ENCODE measurements at regions not wholly inside any gene's neighbourhood (a gene's known extent, or its start where the extent isn't known, plus 50 kb on each side); places are given as distances from the start of the nearest gene placed in this dataset.

DNA sequence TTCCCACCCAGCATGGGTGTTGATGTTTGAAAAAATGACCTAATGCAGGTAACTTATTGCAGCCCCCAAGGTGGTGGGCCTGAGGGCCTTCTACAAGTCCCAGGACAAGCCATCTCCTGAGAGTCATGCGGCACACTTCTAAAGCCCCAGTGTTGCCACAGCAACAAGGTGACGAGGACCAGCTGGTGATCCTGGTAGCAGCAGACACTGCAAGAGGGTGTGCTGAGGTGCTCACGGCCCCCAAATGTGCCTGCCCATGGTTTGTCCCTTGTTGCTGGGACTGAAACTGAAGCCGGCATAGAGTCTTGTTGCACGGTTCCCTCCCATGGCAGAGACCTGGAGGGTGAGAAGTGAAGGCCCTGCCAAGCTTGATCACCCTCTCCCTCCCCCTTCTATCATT lies 333.2 kb upstream of the MGMT start:
- DNase-seq (ENCODE audit: insufficient read length, low spot score) (no peak), FAIRE-seq (no peak)
- TF ChIP-seq PAX5 (IDR thresholded peaks at IDR 0.05; ENCODE audit: insufficient read depth, low read length, severe bottlenecking) (no peak), POLR2AphosphoS5 (IDR thresholded peaks at IDR 0.05; ENCODE audit: low read depth, low read length) (no peak), TAF1 (IDR thresholded peaks at IDR 0.05; ENCODE audit: low read depth, low read length) (no peak)

DNA sequence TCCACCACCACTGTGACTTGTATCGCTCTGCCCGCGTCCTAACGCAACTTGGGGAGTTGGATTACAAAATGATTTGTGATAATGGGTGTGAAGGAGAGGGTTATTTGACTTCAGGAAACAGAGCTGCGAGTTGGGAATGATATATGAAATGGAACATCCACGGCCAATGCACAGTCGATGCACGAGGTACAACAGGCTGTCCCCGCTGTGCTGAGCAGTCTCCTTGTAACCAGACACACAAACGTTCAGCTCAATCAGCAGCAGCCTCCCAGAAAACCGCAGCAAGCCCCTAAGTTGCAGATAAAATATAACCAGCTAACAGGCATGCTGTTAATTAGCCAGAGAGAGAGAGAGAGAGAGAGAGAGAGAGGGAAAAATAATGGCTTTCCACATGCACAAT lies 332.7 kb upstream of the MGMT start:
- FAIRE-seq, result no peak
- no peak for DNase-seq (ENCODE audit: insufficient read length, low spot score)

DNA sequence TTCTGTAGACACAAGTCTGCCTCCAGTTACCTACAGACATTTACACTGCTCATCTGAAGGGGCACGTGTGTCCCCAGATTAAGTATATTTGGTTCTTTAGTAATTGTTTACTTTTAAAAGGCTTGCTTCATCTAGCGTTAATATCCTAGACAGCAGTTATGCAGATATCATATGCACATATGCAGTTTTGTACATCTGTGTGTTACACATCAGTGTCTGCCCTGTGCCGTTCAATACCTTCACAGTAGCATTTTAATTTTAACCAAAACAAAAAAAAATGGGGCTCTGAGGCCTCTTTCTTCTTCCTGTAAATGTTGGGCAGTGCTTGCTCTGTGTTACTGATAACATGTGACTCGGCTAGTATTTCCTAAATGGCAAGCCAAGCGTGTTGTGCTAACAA lies 331.4 kb upstream of the MGMT start:
- DNase-seq (ENCODE audit: insufficient read length, low spot score) (no peak), FAIRE-seq (no peak)
- TF ChIP-seq POLR2A (IDR thresholded peaks at IDR 0.05; ENCODE audit: low read depth, low read length) (no peak), PAX5 (IDR thresholded peaks at IDR 0.05; ENCODE audit: insufficient read depth, low read length, severe bottlenecking) (no peak)

More for the DNA sequence above, 332.7 kb upstream of the MGMT start:
- no peak for TF ChIP-seq POLR2AphosphoS5 (IDR thresholded peaks at IDR 0.05; ENCODE audit: low read depth, low read length)
- no peak for TF ChIP-seq TAF1 (IDR thresholded peaks at IDR 0.05; ENCODE audit: low read depth, low read length)
- TF ChIP-seq SPI1 (IDR thresholded peaks at IDR 0.05; ENCODE audit: low read depth, low read length), result no peak
- TF ChIP-seq POU2F2 (IDR thresholded peaks at IDR 0.05; ENCODE audit: low read depth, low read length), result no peak

DNA sequence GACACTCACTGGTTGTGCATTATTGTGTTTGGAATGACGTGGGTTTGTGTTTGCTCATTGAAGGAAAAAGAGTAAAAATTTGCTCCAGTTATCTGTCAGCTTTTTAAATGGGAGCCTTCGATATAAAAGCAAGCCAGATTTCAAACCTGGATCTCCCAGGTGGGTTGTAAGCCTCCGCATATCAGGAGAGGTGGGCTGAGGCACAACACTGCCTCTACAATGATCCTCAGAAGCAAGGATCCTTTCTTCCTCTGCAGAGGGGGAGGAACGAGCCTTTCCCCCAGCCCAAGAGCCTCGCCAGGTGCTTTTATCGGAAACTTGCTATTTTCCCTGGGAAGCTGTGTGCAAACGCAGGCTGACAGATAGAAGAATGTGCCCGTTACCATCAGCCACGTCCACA lies 331.0 kb upstream of the MGMT start:
- TF ChIP-seq POU2F2 (IDR thresholded peaks at IDR 0.05; ENCODE audit: low read depth, low read length), result no peak
- TF ChIP-seq POLR2AphosphoS5 (IDR thresholded peaks at IDR 0.05; ENCODE audit: low read depth, low read length), result no peak
- TF ChIP-seq SPI1 (IDR thresholded peaks at IDR 0.05; ENCODE audit: low read depth, low read length), result no peak
- no peak for TF ChIP-seq PAX5 (IDR thresholded peaks at IDR 0.05; ENCODE audit: insufficient read depth, low read length, severe bottlenecking)
- TF ChIP-seq POLR2A (IDR thresholded peaks at IDR 0.05; ENCODE audit: low read depth, low read length), result no peak
- TF ChIP-seq TAF1 (IDR thresholded peaks at IDR 0.05; ENCODE audit: low read depth, low read length), result no peak
- FAIRE-seq (no peak), DNase-seq (ENCODE audit: insufficient read length, low spot score) (no peak)

DNA sequence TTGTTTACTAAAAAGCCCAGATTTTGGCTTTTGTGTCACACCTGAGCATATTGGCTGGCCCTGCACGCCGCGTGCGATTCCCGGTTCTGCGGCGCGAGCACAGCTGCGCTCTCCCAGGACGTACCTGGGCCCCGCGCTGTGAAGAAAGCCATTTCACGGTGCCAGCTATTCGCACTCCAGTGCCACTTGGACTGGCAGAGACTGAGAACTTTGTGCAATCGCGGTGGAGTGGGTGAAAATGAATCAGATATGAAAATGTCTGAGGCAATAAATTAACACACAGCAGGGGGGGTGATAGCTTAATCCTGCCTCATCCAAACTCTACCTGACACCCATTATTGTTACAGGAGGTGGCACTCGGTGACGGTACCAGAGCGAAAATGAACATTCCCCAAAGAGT lies 330.1 kb upstream of the MGMT start:
- DNase-seq (ENCODE audit: insufficient read length, low spot score), result no peak
- TF ChIP-seq SPI1 (IDR thresholded peaks at IDR 0.05; ENCODE audit: low read depth, low read length) (no peak), PAX5 (IDR thresholded peaks at IDR 0.05; ENCODE audit: insufficient read depth, low read length, severe bottlenecking) (no peak)
- FAIRE-seq, result no peak

DNA sequence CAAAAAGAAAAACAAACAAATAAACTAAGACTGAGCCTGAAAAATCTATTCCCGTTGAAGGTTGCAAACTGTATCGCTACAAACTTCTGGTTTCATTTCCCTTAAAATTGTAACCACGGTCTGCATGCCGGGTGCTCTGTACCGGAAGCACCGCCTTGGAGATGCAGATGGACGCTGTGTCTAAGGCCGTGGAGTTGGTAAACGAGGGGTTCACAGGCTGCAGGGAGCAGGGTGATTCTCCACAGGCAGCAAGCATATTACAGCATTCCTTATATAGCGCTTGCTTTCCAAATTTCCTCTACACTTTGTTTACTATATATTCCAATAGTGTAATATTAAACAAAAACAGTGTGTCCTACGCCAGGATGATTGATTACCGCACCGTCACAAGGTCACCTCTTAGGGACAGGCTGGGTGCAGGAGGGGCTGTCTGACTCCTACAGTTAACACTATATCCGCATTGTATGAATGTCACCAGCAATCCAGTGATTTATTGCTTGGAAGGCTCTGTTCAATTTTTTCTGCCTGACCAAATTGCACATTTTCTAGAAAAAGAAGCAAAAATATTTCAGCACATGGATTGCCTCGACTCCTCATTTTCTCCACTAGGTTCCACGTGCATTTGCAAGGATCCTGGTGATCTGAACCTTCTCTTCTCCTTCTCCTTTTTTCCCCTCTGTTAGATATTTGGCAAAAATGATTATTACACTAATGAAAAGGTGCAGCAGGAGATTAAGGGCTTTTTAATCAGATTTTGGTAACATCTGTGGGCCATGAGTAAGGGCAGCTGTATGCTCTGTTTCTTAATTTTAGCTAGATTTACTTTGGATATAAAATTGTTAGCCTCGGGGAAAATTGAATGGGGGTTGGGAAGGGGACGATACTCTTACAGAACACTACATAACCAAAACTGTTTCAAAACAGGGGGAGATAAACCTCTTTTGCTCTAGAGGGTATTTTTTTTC lies 325.8 kb upstream of the MGMT start:
- TF ChIP-seq POU2F2 (IDR thresholded peaks at IDR 0.05; ENCODE audit: low read depth, low read length) (no peak), PAX5 (IDR thresholded peaks at IDR 0.05; ENCODE audit: insufficient read depth, low read length, severe bottlenecking) (no peak), POLR2AphosphoS5 (IDR thresholded peaks at IDR 0.05; ENCODE audit: low read depth, low read length) (no peak), SPI1 (IDR thresholded peaks at IDR 0.05; ENCODE audit: low read depth, low read length) (0 out of 2 replicates have a peak, but pooled peaks have one; percentile 7), TAF1 (IDR thresholded peaks at IDR 0.05; ENCODE audit: low read depth, low read length) (no peak), POLR2A (IDR thresholded peaks at IDR 0.05; ENCODE audit: low read depth, low read length) (no peak)
- FAIRE-seq (no peak), DNase-seq (ENCODE audit: insufficient read length, low spot score) (no peak)

DNA sequence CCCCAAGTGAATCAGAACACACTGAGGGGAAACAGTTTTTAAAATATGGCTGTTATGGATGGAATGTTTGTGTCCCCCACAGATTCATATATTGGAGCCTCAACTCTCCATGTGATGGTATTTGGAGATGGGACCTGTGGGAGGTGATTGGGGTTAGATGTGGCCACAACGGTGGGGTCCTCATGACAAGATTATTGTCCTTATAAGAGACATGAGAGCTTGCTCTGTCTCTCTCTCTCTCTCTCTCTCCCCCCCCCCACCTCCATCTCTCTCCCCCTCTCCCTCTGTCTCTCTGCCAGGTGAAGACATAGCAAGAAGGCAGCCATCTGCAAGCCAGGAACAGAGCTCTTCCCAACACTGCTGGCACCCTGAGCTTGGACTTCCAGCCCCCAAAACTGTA lies 315.8 kb upstream of the MGMT start:
- FAIRE-seq (no peak), DNase-seq (ENCODE audit: insufficient read length, low spot score) (no peak)
- TF ChIP-seq POLR2AphosphoS5 (IDR thresholded peaks at IDR 0.05; ENCODE audit: low read depth, low read length), result no peak
- TF ChIP-seq PAX5 (IDR thresholded peaks at IDR 0.05; ENCODE audit: insufficient read depth, low read length, severe bottlenecking), result no peak
- no peak for TF ChIP-seq TAF1 (IDR thresholded peaks at IDR 0.05; ENCODE audit: low read depth, low read length)
- TF ChIP-seq POU2F2 (IDR thresholded peaks at IDR 0.05; ENCODE audit: low read depth, low read length), result no peak
- no peak for TF ChIP-seq POLR2A (IDR thresholded peaks at IDR 0.05; ENCODE audit: low read depth, low read length)
- no peak for TF ChIP-seq SPI1 (IDR thresholded peaks at IDR 0.05; ENCODE audit: low read depth, low read length)

DNA sequence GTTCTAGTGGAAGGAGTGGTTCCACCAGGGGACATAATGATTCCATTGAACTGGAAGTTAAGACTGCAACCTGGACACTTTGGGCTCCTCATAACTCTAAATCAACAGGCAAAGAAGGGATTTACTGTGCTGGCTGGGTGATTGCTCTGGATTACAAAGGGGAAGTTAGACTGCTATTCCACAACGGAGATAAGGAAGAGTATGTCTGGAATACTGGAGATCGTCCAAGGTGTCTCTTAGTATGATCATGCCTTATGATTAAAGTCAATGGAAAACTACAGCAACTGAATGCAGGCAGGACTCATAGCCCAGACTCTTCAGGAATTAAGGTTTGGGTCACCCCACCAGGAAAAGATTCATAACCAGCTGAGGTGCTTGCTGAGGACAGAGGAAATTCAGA lies 310.6 kb upstream of the MGMT start:
- TF ChIP-seq SPI1 (IDR thresholded peaks at IDR 0.05; ENCODE audit: low read depth, low read length) (no peak), POLR2AphosphoS5 (IDR thresholded peaks at IDR 0.05; ENCODE audit: low read depth, low read length) (no peak), POU2F2 (IDR thresholded peaks at IDR 0.05; ENCODE audit: low read depth, low read length) (no peak), PAX5 (IDR thresholded peaks at IDR 0.05; ENCODE audit: insufficient read depth, low read length, severe bottlenecking) (no peak), TAF1 (IDR thresholded peaks at IDR 0.05; ENCODE audit: low read depth, low read length) (no peak), POLR2A (IDR thresholded peaks at IDR 0.05; ENCODE audit: low read depth, low read length) (no peak)
- FAIRE-seq (no peak), DNase-seq (ENCODE audit: insufficient read length, low spot score) (no peak)

DNA sequence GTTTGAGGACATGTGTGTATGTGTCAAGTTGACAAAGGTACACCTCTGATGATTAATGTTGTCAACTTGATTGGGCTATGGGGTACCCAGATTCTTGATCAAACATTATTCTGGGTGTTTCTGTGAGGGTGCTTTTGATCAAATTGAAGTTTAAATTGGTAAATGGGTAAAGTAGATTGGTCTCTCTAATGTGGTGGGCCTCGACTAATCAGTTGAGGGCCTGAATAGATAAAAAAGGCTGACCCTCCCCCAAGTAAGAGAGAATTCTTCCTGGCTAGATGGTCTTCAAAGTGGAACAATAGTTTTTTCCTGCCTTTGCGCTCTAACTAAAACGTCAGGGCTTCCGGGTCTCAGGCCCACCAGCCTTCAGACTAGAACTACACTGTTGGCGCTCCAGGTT lies 309.9 kb upstream of the MGMT start:
- FAIRE-seq (no peak), DNase-seq (ENCODE audit: insufficient read length, low spot score) (no peak)
- TF ChIP-seq TAF1 (IDR thresholded peaks at IDR 0.05; ENCODE audit: low read depth, low read length) (no peak), SPI1 (IDR thresholded peaks at IDR 0.05; ENCODE audit: low read depth, low read length) (no peak), POU2F2 (IDR thresholded peaks at IDR 0.05; ENCODE audit: low read depth, low read length) (no peak), PAX5 (IDR thresholded peaks at IDR 0.05; ENCODE audit: insufficient read depth, low read length, severe bottlenecking) (no peak), POLR2A (IDR thresholded peaks at IDR 0.05; ENCODE audit: low read depth, low read length) (no peak), POLR2AphosphoS5 (IDR thresholded peaks at IDR 0.05; ENCODE audit: low read depth, low read length) (no peak)

DNA sequence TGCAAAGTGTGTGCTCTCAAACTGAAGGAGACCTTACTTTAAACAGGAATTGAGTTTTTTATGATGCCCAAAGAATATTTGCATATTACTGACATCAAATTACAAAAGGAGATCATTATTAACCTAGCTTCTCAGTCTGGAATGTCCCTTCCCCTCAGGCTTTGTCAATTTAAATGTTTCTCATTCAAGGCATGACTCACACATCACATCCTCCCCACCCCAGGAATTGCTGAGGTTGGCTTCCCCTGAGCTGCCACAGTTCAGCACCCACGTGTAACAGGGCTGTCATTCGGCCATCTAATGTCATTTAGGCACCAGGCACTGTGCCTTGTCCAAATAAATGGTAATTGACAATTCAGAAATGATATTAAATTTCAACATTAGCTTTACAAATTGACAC lies 305.9 kb upstream of the MGMT start:
- no peak for TF ChIP-seq POU2F2 (IDR thresholded peaks at IDR 0.05; ENCODE audit: low read depth, low read length)
- no peak for TF ChIP-seq SPI1 (IDR thresholded peaks at IDR 0.05; ENCODE audit: low read depth, low read length)
- no peak for TF ChIP-seq TAF1 (IDR thresholded peaks at IDR 0.05; ENCODE audit: low read depth, low read length)
- no peak for TF ChIP-seq PAX5 (IDR thresholded peaks at IDR 0.05; ENCODE audit: insufficient read depth, low read length, severe bottlenecking)
- TF ChIP-seq POLR2A (IDR thresholded peaks at IDR 0.05; ENCODE audit: low read depth, low read length), result no peak
- no peak for TF ChIP-seq POLR2AphosphoS5 (IDR thresholded peaks at IDR 0.05; ENCODE audit: low read depth, low read length)
- DNase-seq (ENCODE audit: insufficient read length, low spot score) (no peak), FAIRE-seq (no peak)

Measured in GM12891 (cell line).